ENCODE measurements at regions not wholly inside any gene's neighbourhood (a gene's known extent, or its start where the extent isn't known, plus 50 kb on each side); places are given as distances from the start of the nearest gene placed in this dataset.

DNA sequence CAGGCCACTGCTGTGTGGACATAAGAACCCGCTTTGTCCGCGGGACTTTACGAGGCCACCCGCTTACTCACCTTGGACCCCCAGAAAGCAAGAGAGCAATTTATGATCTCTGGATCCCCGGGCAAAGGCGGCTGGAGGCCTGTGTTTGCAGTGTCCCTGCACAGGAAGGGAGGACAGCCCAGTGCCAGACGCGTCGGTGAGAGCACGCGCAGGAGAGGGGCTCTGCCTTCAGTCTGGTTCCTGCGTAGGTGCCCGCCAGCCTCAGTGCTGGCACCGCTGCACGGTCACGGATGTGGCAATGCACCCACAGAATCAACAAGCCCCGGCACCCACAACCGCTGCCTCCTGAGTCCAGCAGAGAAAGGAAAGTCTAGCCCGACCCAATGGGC, 248.4 kb downstream of the C16orf95 start:
- no peak for DNase-seq (ENCODE audit: low read depth)
- TF ChIP-seq, protein P1, sequence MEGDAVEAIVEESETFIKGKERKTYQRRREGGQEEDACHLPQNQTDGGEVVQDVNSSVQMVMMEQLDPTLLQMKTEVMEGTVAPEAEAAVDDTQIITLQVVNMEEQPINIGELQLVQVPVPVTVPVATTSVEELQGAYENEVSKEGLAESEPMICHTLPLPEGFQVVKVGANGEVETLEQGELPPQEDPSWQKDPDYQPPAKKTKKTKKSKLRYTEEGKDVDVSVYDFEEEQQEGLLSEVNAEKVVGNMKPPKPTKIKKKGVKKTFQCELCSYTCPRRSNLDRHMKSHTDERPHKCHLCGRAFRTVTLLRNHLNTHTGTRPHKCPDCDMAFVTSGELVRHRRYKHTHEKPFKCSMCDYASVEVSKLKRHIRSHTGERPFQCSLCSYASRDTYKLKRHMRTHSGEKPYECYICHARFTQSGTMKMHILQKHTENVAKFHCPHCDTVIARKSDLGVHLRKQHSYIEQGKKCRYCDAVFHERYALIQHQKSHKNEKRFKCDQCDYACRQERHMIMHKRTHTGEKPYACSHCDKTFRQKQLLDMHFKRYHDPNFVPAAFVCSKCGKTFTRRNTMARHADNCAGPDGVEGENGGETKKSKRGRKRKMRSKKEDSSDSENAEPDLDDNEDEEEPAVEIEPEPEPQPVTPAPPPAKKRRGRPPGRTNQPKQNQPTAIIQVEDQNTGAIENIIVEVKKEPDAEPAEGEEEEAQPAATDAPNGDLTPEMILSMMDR (conservative IDR thresholded peaks at IDR 0.05; ENCODE audit: control insufficient read depth, insufficient read depth, low read depth, low read length) = no peak
- H3K4me3 ChIP-seq (ENCODE audit: control insufficient read depth, low read depth, low read length) = no peak overlapping the region

DNA sequence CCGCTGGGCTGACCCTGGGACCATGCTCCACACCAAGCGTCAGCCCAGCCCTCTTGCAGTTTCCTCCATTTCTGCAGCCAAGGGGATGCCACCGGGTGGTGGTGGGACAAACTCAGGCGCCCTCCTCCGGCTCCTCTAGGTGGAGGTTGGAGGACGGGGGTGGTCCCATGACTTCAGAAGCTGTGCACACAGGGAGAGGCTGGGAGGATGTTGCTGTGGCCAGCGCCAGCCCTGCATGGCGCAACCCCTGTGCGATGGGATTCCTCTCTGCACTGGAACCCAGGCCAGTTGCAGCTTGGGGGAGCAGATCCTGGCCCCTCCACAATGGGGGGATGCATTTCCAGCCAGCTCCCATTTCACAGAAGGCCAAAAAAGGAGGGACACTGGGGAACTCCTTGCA, 246.5 kb downstream of the C16orf95 start:
- DNase-seq (ENCODE audit: low read depth) = no peak
- H3K4me3 ChIP-seq (ENCODE audit: control insufficient read depth, low read depth, low read length) = no peak overlapping the region
- TF ChIP-seq, protein P1 (conservative IDR thresholded peaks at IDR 0.05; ENCODE audit: control insufficient read depth, insufficient read depth, low read depth, low read length) = no peak

- DNase-seq (ENCODE audit: low read depth) = no peak
- H3K4me3 ChIP-seq (ENCODE audit: control insufficient read depth, low read depth, low read length) = no peak overlapping the region
- TF ChIP-seq, protein P1 (conservative IDR thresholded peaks at IDR 0.05; ENCODE audit: control insufficient read depth, insufficient read depth, low read depth, low read length) = no peak
Measured at GRCh38 chr16:87072101-87072500, 245.1 kb downstream of the C16orf95 start.

- TF ChIP-seq, protein P1 (conservative IDR thresholded peaks at IDR 0.05; ENCODE audit: control insufficient read depth, insufficient read depth, low read depth, low read length) = no peak
- no peak for DNase-seq (ENCODE audit: low read depth)
- H3K4me3 ChIP-seq (ENCODE audit: control insufficient read depth, low read depth, low read length) = no peak overlapping the region
Measured at GRCh38 chr16:87074641-87075318, 242.4 kb downstream of the C16orf95 start.

DNA sequence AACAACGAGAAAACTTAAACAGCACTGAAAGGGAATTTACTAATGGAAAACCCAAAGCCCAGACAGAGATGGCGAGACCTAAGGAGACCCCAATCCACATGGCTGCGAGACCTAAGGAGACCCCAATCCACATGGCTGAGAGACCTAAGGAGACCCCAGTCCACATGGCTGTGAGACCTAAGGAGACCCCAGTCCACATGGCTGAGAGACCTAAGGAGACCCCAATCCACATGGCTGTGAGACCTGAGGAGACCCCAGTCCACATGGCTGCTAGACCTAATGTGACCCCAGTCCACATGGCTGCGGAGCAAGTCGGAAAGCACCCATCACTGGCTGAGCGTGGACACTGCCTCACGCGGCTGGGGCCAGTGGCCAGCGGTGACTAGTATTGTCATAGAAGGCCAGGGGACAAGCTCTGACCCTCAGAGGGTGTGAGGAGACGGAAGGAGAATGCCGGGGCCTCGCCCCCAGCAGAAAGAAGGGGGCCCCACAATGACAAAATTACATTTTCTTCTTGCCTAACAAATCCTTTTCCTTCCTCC, 241.8 kb downstream of the C16orf95 start:
- DNase-seq (ENCODE audit: low read depth) = no peak
- H3K4me3 ChIP-seq (ENCODE audit: control insufficient read depth, low read depth, low read length) = no peak overlapping the region
- TF ChIP-seq, protein P1 (conservative IDR thresholded peaks at IDR 0.05; ENCODE audit: control insufficient read depth, insufficient read depth, low read depth, low read length) = no peak

DNA sequence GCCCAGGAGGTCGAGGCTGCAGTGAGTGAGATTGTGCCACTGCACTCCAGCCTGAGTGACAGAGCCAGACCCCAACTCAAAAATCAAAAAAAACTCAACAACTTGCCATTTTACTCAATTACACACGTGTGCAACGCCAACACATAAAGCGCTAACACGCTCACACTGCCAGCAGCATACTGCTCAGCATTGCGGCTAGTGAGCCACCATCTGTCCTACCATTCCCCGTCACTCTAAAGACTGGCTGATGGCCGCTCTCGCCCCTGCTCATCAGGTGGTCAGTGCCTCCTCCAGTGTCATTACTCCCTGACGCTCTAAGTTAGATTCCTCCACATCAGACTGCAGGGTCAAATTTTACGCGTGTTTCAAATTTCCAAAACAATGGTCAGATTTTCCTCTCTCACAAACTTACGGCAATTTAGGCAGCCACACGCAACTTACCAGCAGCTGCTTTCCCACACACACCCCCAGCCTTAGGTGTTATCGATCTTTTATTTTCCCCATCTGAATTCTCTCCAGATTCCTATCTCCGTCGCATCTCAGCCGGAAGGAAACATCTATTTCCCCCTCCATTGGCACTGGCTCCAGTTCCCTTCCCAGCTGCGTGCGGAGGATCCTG, 240.8 kb downstream of the C16orf95 start:
- no peak for DNase-seq (ENCODE audit: low read depth)
- H3K4me3 ChIP-seq (ENCODE audit: control insufficient read depth, low read depth, low read length) = no peak overlapping the region
- TF ChIP-seq, protein P1 (conservative IDR thresholded peaks at IDR 0.05; ENCODE audit: control insufficient read depth, insufficient read depth, low read depth, low read length) = no peak

Measured in fibroblast of mammary gland (primary cell).